Keratinocyte (primary cell): ENCODE measurements at regions not wholly inside any gene's neighbourhood (a gene's known extent, or its start where the extent isn't known, plus 50 kb on each side); places are given as distances from the start of the nearest gene placed in this dataset.

Experiments
- EZH2 ChIP-seq: IDR thresholded peaks from one replicate; pipeline ENCODE4 v1.6.1; 2012; ENCODE audit warnings: inconsistent platforms, mild to moderate bottlenecking, low read length, moderate library complexity
- TF ChIP-seq, protein P1 (sequence below), 3 experiments: IDR thresholded peaks in 1 of 3; conservative IDR thresholded peaks in 1 of 3; optimal IDR thresholded peaks in 1 of 3; 2 replicates in 2 of 3; 3 replicates in 1 of 3; pipeline versions ENCODE3 to v1.5.1; 2011; ENCODE audit warnings: low read length in 3 of 3, mild to moderate bottlenecking in 3 of 3, moderate library complexity in 2 of 3, control low read depth in 1 of 3, inconsistent platforms in 1 of 3; ENCODE audit not compliant: insufficient read depth in 2 of 3; ENCODE audit errors: extremely low read depth in 1 of 3

- TF ChIP-seq, protein P1, sequence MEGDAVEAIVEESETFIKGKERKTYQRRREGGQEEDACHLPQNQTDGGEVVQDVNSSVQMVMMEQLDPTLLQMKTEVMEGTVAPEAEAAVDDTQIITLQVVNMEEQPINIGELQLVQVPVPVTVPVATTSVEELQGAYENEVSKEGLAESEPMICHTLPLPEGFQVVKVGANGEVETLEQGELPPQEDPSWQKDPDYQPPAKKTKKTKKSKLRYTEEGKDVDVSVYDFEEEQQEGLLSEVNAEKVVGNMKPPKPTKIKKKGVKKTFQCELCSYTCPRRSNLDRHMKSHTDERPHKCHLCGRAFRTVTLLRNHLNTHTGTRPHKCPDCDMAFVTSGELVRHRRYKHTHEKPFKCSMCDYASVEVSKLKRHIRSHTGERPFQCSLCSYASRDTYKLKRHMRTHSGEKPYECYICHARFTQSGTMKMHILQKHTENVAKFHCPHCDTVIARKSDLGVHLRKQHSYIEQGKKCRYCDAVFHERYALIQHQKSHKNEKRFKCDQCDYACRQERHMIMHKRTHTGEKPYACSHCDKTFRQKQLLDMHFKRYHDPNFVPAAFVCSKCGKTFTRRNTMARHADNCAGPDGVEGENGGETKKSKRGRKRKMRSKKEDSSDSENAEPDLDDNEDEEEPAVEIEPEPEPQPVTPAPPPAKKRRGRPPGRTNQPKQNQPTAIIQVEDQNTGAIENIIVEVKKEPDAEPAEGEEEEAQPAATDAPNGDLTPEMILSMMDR (optimal IDR thresholded peaks at IDR 0.05 in 1 of 3, IDR thresholded peaks at IDR 0.05 in 1 of 3, conservative IDR thresholded peaks at IDR 0.05 in 1 of 3; ENCODE audit: extremely low read depth in 1 of 3, insufficient read depth in 2 of 3, low read length in 3 of 3) = no peak
- no peak for TF ChIP-seq EZH2
Observed at GRCh38 chr4:117267317-117267716, 181.9 kb upstream of the TRAM1L1 start.
